Right lung (tissue), 2 donors: ENCODE measurements at regions not wholly inside any gene's neighbourhood (a gene's known extent, or its start where the extent isn't known, plus 50 kb on each side); places are given as distances from the start of the nearest gene placed in this dataset.

Experiments
- DNase-seq, 2 donors: peaks; one replicate each; pipeline ENCODE4 v3.0.0-alpha.2; 2013

- DNase-seq, result no peak
Observed at GRCh38 chr14:101501341-101501740, 60.0 kb upstream of the DIO3 start.

- no peak for DNase-seq
Observed at GRCh38 chr14:101501858-101502615, 59.3 kb upstream of the DIO3 start.

- no peak for DNase-seq
Observed at GRCh38 chr14:101502761-101503392, 58.4 kb upstream of the DIO3 start.

GRCh38 chr14:101503431-101504095, 57.7 kb upstream of the DIO3 start:
- DNase-seq, result no peak

DNA sequence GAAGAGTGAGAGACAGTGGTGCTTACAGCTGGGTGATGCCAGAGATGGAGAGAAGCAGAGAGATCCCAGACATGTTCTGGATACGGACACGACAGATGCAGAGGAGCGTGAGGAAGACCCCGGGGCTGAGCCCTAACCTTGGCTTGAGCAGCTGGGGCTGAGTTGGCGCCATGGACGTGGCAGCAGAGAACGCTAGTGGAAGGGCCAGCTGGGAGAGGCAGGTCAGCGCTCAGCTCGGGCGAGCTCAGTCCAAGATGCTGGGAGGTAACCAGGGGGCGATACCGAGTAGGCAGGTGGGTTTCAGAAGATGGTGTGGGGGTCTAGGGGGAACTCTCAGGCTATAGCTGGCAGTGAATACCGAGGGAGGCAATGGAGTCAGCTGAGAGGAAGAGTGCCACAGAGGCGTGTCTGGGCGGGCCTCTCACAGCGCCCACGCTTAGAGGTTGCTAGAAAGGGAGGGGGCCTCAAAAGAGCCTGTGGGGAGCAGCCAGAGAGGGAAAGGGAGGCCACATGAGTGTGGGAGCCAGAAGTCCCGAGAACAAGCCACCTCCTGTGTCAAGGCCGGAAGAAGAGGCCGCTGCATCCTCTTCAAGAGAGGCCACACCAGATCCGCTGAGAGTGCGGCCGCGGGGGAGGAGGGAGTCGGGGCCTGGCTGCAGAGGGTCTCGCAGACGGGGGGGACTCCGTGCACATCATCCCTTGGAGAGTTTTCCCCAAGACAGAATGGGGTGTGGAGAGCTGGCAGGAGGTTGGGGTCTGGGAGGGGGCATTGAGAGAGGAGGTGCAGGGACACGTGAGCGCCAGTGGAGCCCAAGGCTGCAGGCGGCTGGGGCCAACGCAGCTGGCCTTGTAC, 57.0 kb upstream of the DIO3 start:
- no peak for DNase-seq

- DNase-seq, result no peak
Observed at GRCh38 chr14:101505236-101505970, 55.9 kb upstream of the DIO3 start.

- DNase-seq, result no peak
Observed at GRCh38 chr14:101506211-101506925, 54.9 kb upstream of the DIO3 start.

DNA sequence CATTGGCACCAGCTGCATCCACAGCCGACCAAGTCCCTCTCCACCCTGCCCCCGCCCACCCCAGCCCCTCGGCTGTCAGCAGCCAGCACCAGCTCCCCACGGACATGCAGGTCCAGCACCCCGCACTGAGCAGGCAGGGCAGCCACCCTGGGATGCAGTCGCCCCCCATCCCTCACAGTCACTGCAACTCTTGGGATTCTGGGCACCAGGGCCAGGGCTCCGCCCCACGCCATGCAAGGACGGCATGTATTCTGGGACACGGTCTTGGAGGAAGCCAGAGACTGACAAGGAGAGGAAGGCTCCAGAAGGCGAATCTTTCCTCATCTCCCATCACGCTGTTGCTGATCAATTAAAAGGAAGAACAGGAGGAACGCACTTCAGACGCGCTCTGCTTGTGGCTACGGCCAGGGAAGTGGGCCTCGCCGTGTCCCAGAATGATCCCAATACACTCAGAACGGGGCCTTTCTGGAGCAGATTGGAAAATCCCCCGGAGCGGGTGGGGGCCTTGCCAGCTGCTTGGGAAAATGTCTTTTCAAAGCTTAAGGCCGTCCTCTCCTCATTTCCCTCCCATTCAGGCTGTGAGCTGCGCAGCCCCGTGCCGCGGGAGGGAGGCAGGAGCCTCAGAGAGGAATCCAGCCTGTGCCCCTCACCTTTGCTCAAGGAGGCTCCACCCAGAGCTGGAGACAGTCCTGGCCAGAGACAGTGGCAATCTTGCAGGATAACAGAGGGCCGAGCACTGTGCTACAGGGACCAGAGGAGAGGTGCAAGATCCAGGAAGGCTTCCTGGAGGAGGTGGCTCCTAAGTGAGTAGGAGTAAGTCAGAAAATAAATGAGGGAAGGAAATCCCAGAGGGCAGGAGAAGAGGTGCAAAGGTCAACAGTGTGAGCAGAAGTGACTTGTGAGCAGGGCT, 54.1 kb upstream of the DIO3 start:
- no peak for DNase-seq

GRCh38 chr14:101507836-101508150, 53.5 kb upstream of the DIO3 start:
- no peak for DNase-seq

- no peak for DNase-seq
Observed at GRCh38 chr14:101508196-101508947, 52.9 kb upstream of the DIO3 start.

GRCh38 chr14:101508948-101509729, 52.2 kb upstream of the DIO3 start:
- DNase-seq, result no peak

DNA sequence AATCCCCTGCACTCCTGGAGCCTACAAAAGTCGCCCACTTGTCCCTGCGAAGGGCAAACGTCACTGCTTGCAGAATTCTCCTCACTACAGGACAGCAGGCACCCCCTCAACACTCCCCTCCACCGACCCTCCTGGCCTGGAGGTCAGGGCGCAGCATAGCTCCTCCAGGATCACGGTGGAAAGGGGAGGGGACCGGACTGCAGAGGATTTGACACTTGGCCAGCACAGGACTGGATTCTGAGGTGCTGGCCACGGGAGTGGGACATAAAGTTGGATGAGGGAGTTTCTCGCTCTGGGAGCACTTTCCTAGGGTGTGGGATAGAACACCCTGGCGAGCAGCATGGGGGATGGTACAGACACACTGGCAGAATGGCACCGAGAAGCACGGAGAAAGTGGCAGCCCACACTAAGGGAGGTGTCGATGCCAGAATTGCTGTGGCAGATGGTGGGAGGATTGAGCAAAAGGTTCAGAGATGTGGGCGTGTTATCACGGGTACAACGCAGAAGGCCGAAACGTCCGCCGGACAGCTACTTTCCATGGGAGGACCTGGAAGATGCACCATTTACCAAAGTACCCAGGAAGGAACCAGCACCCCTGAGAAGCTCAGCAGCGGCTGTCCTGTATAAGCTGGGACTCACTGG, 51.4 kb upstream of the DIO3 start:
- no peak for DNase-seq

DNA sequence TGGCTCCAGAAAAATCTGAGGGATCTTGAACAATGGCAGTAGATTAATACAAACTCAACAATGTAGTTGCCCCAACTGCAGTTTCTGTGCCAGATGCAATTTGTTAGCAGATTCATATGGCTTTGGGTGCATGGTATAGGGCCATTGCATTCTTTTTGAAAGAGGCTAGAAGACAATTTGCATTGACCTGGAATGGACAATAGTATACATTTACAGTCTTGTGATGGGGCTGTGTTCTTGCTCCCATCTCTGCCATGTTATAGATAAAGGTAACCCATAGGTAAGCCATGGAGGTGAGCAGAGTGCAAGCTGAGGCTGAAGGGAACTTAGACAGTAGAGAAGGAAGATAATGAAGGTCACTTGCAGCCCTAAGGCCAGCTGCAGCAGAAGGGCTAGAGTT, 50.1 kb upstream of the DIO3 start:
- DNase-seq, result no peak
